ENCODE measurements at regions not wholly inside any gene's neighbourhood (a gene's known extent, or its start where the extent isn't known, plus 50 kb on each side); places are given as distances from the start of the nearest gene placed in this dataset.

DNA sequence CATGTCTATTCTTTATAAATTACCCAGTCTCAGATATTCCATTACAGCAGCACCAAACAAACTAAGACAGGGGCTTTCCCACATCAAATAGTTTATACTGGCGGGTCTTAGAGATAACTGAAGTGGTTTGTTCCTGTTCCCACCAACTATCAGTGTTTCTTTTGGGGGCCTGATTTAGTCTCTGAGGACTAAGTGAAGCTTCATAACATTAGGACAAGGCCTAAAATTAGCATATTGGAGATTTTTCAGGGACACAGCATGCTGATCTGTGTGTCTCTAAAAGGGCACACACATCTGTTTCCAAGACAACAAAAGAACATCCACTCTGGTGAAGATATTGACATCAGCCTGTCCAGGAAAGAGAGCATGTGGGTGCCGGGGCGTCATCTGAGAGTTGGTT is 72.6 kb upstream of the SEMA6D start:
- TF ChIP-seq, protein P1, sequence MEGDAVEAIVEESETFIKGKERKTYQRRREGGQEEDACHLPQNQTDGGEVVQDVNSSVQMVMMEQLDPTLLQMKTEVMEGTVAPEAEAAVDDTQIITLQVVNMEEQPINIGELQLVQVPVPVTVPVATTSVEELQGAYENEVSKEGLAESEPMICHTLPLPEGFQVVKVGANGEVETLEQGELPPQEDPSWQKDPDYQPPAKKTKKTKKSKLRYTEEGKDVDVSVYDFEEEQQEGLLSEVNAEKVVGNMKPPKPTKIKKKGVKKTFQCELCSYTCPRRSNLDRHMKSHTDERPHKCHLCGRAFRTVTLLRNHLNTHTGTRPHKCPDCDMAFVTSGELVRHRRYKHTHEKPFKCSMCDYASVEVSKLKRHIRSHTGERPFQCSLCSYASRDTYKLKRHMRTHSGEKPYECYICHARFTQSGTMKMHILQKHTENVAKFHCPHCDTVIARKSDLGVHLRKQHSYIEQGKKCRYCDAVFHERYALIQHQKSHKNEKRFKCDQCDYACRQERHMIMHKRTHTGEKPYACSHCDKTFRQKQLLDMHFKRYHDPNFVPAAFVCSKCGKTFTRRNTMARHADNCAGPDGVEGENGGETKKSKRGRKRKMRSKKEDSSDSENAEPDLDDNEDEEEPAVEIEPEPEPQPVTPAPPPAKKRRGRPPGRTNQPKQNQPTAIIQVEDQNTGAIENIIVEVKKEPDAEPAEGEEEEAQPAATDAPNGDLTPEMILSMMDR (IDR thresholded peaks at IDR 0.05; ENCODE audit: low read depth, low read length, poor library complexity, severe bottlenecking), result no peak
- TF ChIP-seq EZH2phosphoT487 (IDR thresholded peaks at IDR 0.05; ENCODE audit: borderline replicate concordance, low read length), result no peak
